SIG-M5 (cell line): ENCODE measurements at regions not wholly inside any gene's neighbourhood (a gene's known extent, or its start where the extent isn't known, plus 50 kb on each side); places are given as distances from the start of the nearest gene placed in this dataset.
"Not testable (repeated sequence)": the region's sequence is repeated elsewhere in the genome, so short reads cannot be mapped to it uniquely, and the experiment has no call there.

ENCODE experiments used
- DNase-seq: peaks from one replicate; lab custom pipeline; 2025; lab: John Stamatoyannopoulos, UW

- DNase-seq = no peak
These were observed 177.1 kb downstream of the RNF144A start for GRCh38 chr2:7094231-7094741.

GRCh38 chr2:7096726-7097352 lies 179.6 kb downstream of the RNF144A start:
- no peak for DNase-seq

- no peak for DNase-seq
These were observed 180.2 kb downstream of the RNF144A start for GRCh38 chr2:7097353-7097895.

GRCh38 chr2:7098816-7099215 lies 181.6 kb downstream of the RNF144A start:
- no peak for DNase-seq

- not testable (repeated sequence) for DNase-seq
These were observed 182.5 kb downstream of the RNF144A start for GRCh38 chr2:7099687-7100086.

- DNase-seq = no peak
These were observed 185.6 kb downstream of the RNF144A start for GRCh38 chr2:7102826-7103225.

- DNase-seq = no peak
These were observed 191.8 kb downstream of the RNF144A start for GRCh38 chr2:7108792-7109532.

- no peak for DNase-seq
These were observed 192.3 kb downstream of the RNF144A start for GRCh38 chr2:7109533-7109885.

- DNase-seq = no peak
These were observed 194.4 kb downstream of the RNF144A start for GRCh38 chr2:7111626-7112025.

DNA sequence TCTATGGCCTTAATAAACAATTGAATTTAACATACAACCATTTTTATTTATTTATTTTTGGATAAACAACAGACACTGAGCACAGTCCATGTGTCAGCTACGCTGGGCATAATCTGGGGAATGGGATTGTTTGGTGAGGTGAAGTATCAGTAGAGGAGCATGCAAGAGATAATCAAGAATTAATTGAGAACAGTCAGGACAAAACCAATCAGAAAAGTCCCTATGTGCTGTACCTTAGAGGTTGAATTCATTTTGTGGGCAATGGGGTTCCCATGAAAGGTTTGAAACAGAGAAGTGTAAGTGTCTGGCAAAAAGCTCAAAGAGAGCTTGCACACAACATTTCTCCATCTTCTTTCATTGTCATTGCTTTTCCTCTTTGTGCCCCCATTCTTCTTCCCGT lies 198.2 kb downstream of the RNF144A start:
- no peak for DNase-seq

DNA sequence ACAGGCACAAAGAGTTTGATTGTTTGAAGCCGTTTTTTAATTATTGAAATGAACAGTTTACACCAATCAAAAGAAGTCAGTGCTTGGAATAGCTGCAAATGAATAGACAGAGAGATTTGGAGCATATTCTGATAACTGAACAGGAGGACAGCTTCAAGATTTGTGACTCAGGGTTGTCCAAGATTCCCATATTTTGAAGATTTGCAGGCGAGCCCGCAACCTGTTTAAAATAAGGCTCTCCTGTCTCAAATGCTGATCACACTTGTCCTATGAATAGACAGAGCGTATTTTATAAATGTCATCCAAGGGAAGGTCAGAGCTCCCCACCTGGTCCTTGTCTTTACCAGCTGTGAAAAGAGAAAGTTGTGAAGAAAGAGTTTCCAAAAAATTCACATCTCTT lies 198.7 kb downstream of the RNF144A start:
- DNase-seq = no peak

DNA sequence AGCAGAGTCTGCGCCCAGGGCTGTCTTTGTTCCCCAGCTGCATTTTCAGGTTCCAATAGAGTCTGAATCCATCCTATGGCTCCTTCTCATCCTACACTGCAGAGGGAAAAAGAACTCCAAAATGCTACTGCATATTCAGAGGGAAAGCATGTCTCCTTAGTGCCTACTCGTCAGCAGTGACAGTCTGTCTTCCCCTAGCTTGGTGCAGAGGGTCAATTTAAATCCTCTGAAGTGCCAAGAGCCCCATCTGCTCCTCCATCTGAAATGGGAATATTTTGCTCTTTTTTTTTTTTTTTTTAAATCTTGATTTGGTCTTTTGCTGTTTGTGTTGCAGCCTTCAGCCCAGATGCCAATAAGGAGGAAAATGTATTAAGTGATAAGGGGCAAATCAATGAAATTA lies 199.3 kb downstream of the RNF144A start:
- DNase-seq = no peak

- no peak for DNase-seq
These were observed 199.9 kb downstream of the RNF144A start for GRCh38 chr2:7117076-7117475.

GRCh38 chr2:7118606-7119131 lies 201.5 kb downstream of the RNF144A start:
- DNase-seq = no peak

DNA sequence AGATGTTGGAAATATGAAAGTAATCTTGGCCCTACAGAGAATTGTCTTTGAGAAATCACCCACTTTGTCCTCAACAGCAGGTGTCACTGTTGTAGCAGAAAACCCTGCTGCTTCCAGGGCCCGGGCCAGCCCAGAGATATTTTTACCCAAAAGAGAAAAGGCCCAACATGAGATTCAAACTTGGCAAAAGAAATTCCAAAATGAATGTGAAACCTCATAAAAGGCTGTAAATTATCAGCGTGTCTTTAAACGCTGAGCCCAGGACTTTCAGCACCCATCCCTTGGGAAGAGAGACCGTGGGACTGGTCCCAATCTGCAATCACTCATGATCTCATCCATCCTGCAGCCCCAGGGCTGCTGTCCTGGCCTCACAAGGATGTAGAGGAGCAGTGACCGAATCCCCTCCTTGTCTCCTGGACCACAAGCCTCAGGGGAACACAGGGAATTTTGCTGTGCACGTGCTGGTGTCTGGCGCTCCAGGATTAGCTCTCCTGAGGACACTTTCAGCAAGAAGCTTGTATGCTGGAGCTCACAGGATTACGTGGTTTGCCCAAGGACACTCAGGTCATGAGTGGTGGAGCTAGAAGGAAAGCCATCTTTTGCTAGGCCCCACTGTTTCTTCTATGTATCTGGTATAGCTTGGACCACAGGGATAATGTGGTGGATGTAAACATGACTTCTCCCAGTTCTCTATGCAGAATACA lies 202.1 kb downstream of the RNF144A start:
- DNase-seq = no peak

GRCh38 chr2:7121851-7122250 lies 204.6 kb downstream of the RNF144A start:
- no peak for DNase-seq

- DNase-seq = no peak
These were observed 209.9 kb downstream of the RNF144A start for GRCh38 chr2:7127156-7127555.

DNA sequence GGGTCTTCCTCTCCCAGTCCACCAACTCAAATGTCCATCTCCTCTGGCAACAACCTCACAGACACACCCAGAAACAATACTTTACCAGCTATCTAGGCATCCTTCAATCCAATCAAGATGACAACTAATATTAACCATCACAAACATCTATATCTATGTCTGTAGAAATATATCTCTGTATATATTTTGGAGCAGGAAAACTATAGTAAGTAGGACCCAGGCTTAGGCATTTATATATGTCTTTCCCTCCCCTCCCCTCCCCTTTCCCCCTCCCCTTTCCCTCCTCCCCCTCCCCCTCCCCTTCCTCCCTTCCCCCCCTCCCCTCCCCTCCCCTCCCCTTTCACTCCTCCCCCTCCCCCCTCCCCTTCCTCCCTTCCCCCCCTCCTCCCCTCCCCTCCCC lies 210.5 kb downstream of the RNF144A start:
- no peak for DNase-seq

DNA sequence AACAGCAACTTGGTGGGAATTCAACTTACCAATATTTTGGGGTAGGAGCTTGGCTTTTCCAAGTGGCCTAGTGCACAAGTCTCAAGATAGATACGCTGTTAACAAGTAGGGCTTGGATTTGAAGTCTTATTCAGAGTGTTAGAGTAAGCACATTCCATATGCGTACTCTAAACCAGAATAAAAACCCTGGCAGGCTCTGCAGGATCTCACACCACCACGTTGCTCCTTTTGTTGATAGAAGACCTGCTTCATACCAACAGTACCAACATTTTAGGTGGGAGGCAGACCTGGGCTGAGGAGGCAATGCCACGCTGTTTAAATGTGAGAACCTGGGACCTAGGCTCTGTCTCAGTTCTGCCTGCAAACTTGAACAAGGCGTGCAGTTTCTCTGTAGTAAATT lies 214.0 kb downstream of the RNF144A start:
- no peak for DNase-seq

DNA sequence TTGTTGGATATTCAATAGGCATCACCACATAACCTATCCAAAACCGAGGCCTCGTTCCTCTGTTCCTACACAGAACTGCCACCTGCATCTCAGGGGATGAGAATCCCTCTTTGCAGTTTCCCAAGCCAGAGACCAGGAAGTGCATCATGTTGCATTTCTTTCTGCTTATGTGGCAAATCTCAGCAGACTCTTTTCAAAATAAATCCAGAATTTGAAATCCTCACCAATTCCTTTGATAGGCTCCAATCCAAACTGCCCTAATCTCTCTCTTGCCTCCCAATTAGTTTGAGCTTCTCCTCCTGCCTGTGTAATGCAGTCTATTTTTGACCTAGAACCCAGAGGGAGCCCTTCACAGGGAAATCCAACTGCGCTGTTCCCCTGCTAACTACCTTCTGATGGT lies 215.5 kb downstream of the RNF144A start:
- DNase-seq = no peak

DNA sequence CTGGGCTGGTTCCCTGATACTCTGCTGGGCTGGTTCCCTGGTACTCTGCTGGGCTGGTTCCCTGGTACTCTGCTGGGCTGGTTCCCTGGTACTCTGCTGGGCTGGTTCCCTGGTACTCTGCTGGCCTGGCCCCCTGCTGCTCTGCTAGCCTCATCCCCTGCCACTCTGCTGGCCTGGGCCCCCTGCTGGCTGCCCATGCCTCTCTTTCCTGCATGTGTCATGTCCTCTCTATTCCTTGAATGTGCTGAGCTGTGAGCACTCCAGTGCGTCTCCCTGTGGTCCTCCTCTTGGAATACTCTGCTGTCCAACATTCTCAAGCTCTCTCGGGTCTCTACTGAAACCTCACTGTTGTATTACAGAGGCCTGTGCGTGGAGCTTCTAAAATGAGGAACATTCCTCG lies 216.3 kb downstream of the RNF144A start:
- no peak for DNase-seq

GRCh38 chr2:7140306-7140705 lies 223.1 kb downstream of the RNF144A start:
- no peak for DNase-seq

GRCh38 chr2:7145707-7146106 lies 228.5 kb downstream of the RNF144A start:
- no peak for DNase-seq
